Thoracic aorta (tissue), 2 donors: ENCODE measurements at regions not wholly inside any gene's neighbourhood (a gene's known extent, or its start where the extent isn't known, plus 50 kb on each side); places are given as distances from the start of the nearest gene placed in this dataset.

Source experiments
- ATAC-seq: fragments of 150-250 bp; one replicate; pipeline ENCODE4 v1.8.0; 2017; ENCODE audit warnings: low read depth; ENCODE audit not compliant: insufficient number of reproducible peaks, low FRiP score
- DNase-seq: peaks from one replicate; pipeline ENCODE4 v3.0.0-alpha.2; 2020; ENCODE audit warnings: low spot score
- H3K27ac ChIP-seq, 2 donors: fragments of 200-600 bp; sonication (generic); 1 replicate in 1 of 2; 2 replicates in 1 of 2; pipeline ENCODE4 v1.5.1; 2016; ENCODE audit warnings: mild to moderate bottlenecking in 2 of 2, moderate library complexity in 2 of 2
- H3K27me3 ChIP-seq: fragments of 200-600 bp; sonication (generic); replicated peaks from 2 replicates; pipeline ENCODE4 v1.6.0; 2016; ENCODE audit warnings: mild to moderate bottlenecking; ENCODE audit not compliant: insufficient read depth
- H3K36me3 ChIP-seq: fragments of 200-600 bp; sonication (generic); one replicate; pipeline ENCODE4 v1.5.1; 2016
- H3K4me1 ChIP-seq, 2 donors: fragments of 200-600 bp; sonication (generic); 1 replicate in 1 of 2; 2 replicates in 1 of 2; pipeline versions ENCODE4 v1.5.1 to v1.6.0; 2016; ENCODE audit warnings: low read depth in 2 of 2, mild to moderate bottlenecking in 1 of 2; ENCODE audit not compliant: control insufficient read depth in 1 of 2
- H3K4me3 ChIP-seq: fragments of 200-600 bp; sonication (generic); 2 replicates; pipeline ENCODE4 v1.5.1; 2016; ENCODE audit warnings: mild to moderate bottlenecking
- H3K9me3 ChIP-seq: fragments of 200-600 bp; sonication (generic); 2 replicates; pipeline ENCODE4 v1.5.1; 2016
- CTCF ChIP-seq: fragments of 200-600 bp; sonication (generic); IDR thresholded peaks from one replicate; pipeline ENCODE4 v1.5.1; 2019; ENCODE audit warnings: antibody characterized with exemption

GRCh38 chr12:45549337-45549902 is 180.1 kb upstream of the ARID2 start:
- Histone ChIP-seq H3K27ac (no peak overlapping the region), H3K4me1 (no peaks in the 10 kb centered on the region), H3K9me3 (no peaks in the 10 kb centered on the region), H3K27me3 (no peaks in the 10 kb centered on the region), H3K4me3 (no peak overlapping the region), H3K36me3 (no peaks in the 10 kb centered on the region)
- no peak for DNase-seq
- TF ChIP-seq CTCF: no peak
- no peak for ATAC-seq

- Histone ChIP-seq H3K4me3 (no peak overlapping the region), H3K4me1 (no peaks in the 10 kb centered on the region), H3K27ac (no peak overlapping the region), H3K36me3 (no peaks in the 10 kb centered on the region), H3K27me3 (no peaks in the 10 kb centered on the region), H3K9me3 (no peaks in the 10 kb centered on the region)
- ATAC-seq: no peak
- no peak for DNase-seq
- no peak for TF ChIP-seq CTCF
Observed at GRCh38 chr12:45553204-45553603, 176.3 kb upstream of the ARID2 start.

GRCh38 chr12:45557016-45557415 is 172.5 kb upstream of the ARID2 start:
- H3K4me3 ChIP-seq: no peak overlapping the region
- H3K27ac ChIP-seq: no peak overlapping the region
- H3K9me3 ChIP-seq: no peaks in the 10 kb centered on the region
- ATAC-seq: no peak
- no peak for DNase-seq
- no peak for TF ChIP-seq CTCF
- H3K4me1 ChIP-seq: no peaks in the 10 kb centered on the region
- H3K27me3 ChIP-seq: no peaks in the 10 kb centered on the region
- H3K36me3 ChIP-seq: no peaks in the 10 kb centered on the region

DNA sequence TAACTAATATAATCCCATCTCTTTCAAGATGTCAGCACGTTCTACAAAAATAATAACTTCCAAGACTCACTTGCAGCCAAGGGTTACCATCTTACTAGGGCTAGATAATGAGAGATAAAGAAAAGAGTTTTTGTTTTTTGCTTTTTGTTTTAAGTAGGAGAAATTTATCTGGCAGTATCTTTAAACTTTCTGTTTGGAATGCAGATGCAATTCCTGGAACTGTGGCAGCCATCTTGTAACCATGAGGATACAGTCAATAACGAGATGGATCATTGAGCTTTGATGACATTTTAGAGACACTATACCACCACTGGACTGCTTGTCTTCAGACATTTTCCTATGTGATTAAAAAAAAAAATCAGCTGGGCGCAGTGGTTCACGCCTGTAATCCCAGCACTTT is 171.2 kb upstream of the ARID2 start:
- DNase-seq: no peak
- Histone ChIP-seq H3K4me3 (no peak overlapping the region), H3K36me3 (no peaks in the 10 kb centered on the region), H3K27ac (no peak overlapping the region), H3K27me3 (no peaks in the 10 kb centered on the region), H3K4me1 (no peaks in the 10 kb centered on the region), H3K9me3 (no peaks in the 10 kb centered on the region)
- no peak for TF ChIP-seq CTCF
- ATAC-seq: no peak

- no peak for TF ChIP-seq CTCF
- ATAC-seq (no peak), DNase-seq (no peak)
- no peaks in the 10 kb centered on the region for H3K36me3 ChIP-seq
- no peak overlapping the region for H3K4me3 ChIP-seq
- no peaks in the 10 kb centered on the region for H3K27me3 ChIP-seq
- no peaks in the 10 kb centered on the region for H3K9me3 ChIP-seq
- H3K27ac ChIP-seq: no peak overlapping the region
- H3K4me1 ChIP-seq: no peaks in the 10 kb centered on the region
Observed at GRCh38 chr12:45559537-45559936, 170.0 kb upstream of the ARID2 start.
